B cell (primary cell): ENCODE measurements at regions not wholly inside any gene's neighbourhood (a gene's known extent, or its start where the extent isn't known, plus 50 kb on each side); places are given as distances from the start of the nearest gene placed in this dataset.

ENCODE experiments used
- EZH2 ChIP-seq: IDR thresholded peaks from 2 replicates; pipeline ENCODE4 v1.6.1; 2012; ENCODE audit warnings: borderline replicate concordance, low read depth, mild to moderate bottlenecking, moderate library complexity, low read length; ENCODE audit not compliant: insufficient read depth, poor library complexity, severe bottlenecking
- TF ChIP-seq, protein P1 (sequence below): fragments of 200-600 bp; IDR thresholded peaks from one replicate; pipeline ENCODE4 v1.8.0; 2022; ENCODE audit warnings: antibody characterized with exemption, mild to moderate bottlenecking

DNA sequence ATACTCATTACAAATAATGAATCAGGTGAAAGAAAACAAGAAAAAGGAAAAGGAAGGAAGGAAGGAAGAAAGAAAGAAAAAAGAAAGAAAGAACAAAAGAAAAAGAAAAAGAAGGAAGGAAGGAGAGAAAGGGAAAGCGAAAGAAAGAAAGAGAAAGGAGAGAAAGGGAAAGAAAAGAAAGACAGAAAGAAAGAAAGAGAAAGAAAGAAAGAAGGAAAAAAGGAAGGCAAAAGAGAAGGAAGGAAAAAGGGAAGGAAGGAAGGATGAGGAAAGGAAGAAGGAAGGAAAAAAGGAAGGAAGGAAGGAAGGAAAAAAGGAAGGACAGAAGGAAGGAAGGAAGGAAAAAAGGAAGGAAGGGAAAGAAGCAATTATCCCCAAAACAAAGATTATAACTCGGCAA, 1460.4 kb upstream of the PIK3C3 start:
- TF ChIP-seq EZH2 = no peak
- TF ChIP-seq, protein P1, sequence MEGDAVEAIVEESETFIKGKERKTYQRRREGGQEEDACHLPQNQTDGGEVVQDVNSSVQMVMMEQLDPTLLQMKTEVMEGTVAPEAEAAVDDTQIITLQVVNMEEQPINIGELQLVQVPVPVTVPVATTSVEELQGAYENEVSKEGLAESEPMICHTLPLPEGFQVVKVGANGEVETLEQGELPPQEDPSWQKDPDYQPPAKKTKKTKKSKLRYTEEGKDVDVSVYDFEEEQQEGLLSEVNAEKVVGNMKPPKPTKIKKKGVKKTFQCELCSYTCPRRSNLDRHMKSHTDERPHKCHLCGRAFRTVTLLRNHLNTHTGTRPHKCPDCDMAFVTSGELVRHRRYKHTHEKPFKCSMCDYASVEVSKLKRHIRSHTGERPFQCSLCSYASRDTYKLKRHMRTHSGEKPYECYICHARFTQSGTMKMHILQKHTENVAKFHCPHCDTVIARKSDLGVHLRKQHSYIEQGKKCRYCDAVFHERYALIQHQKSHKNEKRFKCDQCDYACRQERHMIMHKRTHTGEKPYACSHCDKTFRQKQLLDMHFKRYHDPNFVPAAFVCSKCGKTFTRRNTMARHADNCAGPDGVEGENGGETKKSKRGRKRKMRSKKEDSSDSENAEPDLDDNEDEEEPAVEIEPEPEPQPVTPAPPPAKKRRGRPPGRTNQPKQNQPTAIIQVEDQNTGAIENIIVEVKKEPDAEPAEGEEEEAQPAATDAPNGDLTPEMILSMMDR = peak; percentile 23
